Tongue (tissue), 1 donor: ENCODE measurements at regions not wholly inside any gene's neighbourhood (a gene's known extent, or its start where the extent isn't known, plus 50 kb on each side); places are given as distances from the start of the nearest gene placed in this dataset.

Source experiments
- DNase-seq: peaks from one replicate; pipeline ENCODE4 v3.0.0-alpha.2; 2015

DNA sequence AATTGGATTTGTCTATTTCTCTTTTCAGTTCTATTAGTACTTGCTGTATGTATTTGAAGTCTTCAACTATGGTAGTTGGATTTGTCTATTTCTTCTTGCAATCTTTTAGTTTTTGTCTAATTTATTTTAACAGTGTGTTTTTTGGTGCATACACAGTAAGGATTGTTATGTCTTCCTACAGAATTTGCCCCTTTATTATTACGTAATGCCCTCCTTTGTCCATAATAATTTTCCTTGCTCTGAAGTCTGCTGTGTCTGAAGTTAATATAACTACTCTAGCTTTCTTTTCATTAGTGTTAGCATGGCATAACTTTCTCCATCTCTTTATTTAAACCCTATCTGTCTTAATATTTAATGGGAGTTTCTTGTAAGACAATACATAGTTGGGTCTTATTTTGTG lies 105.1 kb upstream of the STT3B start:
- no peak for DNase-seq

DNA sequence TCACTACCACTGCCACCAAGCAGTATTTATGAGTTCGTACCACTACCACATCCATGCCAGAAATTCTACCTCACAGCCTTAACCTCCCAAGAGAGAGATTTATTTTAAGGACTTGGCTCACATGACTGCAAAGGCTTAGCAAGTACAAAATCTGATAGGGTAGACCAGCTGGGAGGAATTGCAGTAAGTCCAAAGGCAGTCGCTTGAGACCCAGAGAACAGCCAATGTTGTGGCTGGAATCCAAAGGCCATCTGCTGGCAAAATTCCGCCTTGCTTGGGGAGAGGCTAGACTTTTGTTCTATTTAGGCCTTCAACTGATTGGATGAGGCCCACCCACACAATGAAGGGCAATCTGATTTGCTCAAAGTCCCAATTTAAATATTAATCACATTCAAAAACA lies 101.4 kb upstream of the STT3B start:
- DNase-seq = peak; percentile 35

DNA sequence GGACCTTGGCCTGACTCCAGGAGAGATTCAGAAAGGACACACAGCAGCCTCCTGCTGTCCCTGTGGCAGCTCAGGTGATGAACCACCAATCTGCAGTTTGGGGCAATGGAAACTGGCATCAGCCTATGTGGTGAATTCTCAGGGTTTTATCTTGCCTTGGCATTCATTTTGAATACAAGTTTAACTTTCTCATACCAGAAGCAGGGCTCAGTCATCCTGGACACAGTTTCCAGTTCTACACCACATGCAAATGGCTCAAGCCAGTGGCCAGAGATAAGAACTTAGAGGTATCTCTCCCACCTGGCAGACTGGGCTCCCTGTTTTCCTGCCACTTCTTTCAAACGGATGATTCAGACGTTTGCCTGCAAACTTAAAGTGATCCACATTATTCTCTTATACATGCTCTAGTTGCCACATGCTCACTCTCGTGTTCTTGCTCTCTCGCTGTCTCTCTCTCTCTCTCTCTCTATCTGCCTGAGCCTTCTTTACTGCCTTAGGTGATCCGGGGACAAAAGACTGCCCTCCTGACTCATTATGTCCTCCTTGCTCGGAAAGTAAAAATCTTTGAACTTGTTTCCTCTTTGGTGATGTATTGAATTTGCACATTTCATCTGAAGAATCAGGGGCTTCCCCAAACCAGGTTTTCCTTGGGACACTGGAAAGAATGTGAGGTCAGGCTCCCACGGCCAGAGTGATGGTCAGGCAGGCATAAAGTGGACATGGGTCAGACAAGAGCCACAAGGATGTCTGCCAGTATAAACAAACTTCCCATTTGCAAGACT lies 99.6 kb upstream of the STT3B start:
- DNase-seq = no peak

DNA sequence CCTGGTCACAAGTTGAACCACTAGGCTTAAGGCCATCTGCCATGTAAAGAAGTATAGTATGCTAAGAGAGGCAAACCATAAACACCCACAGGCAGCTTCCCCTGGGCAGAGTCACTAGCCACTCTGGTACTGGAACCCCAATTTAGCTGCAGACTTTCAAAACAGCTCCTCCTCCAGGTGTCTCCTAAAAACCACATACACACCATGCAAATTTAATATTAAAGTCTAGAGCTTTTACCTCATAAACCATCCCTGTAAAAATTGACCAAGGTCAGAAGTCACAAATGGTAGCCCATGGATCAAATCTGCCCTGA lies 99.1 kb upstream of the STT3B start:
- no peak for DNase-seq

DNA sequence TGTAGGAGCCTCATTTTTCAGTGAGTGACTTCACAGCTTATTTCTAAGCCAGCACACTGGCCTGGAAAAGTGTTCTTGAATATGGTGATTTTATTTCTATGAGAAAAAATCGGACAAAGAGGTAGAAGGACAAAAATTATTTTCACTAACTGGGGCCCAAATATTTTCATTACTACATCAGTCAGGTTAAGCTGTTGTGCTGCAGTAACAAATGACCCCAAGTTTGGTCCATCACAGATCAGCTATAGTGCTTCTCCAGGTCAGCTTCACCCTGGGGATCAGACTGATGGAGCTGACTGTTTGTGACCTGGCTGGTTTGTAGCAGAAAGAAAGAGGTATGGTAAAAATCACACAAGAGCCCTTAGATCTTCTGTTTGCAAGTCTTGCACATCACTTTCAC lies 97.9 kb upstream of the STT3B start:
- DNase-seq = no peak

DNA sequence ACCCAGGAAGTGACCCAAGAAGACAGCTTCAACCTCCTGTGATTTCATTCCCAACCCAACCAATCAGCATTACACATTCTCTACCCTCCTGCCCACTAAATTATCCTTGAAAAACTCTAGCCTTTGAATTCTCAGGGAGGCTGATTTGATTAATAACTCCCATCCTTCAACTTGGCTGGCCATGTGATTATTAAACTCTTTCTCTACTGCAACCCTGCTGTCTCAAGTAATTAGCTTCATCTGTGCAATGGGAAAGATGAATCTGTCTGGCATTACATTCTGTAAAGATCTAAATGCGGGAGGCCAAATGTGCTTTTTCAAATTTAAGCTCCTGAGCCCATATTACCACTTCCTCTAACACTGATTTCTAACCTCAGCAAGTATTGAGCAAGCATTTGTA lies 95.9 kb upstream of the STT3B start:
- no peak for DNase-seq

DNA sequence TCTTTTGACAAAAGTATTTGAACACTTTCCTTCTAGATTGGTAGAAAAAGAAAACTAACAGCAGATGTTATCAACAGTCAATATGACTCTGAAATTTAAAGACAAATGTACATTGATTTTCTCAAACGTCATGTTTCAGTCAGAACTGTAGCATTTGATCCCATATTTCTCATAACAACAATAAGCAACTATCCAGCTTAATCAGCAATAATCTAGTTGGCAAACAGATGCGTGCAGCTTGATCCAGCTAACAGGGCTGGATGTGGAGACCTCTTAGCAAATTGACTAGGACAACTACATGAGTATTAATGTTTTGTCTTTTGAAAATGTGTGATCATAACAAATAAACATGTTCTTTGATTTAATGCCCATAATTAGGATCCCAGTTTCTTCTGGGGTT lies 94.0 kb upstream of the STT3B start:
- DNase-seq = no peak

DNA sequence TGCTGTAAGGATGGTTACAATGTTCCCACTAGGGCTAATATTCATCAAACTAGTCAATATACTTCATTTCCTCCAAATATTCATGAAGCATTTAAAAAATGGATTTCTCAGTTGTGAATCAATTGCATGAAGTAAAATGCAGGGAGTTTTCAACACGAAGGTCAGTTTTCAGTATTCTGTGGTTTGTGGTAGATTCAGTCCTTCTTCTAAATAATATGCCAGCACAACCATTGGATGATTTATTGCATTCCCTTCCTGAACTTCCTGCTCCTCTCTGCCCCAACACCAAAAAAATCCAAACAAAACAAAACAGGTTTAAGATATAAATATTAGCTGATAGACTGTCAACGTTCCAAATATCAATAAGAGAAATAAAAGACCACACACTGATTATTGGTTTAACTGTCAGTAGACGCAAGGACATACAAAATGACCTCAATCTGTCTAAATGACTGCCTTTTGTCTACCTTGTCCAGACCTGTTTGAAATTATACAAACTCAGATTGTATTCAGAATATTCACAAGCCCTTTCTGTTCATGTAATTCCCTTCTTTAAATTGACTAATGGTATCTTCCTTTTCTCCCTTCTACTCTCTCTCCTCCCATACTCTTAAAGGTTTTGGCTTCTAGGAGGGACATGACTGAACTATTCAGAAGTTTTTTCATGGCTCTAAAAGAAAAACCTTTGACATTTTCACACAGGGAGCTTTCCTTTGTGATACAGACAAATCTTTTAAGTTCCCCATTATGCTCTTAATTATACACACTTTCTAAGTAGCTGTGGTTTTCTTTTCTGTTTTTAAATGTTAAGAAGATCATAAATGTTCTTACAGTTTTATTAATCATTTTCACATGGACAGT lies 92.6 kb upstream of the STT3B start:
- DNase-seq = no peak

DNA sequence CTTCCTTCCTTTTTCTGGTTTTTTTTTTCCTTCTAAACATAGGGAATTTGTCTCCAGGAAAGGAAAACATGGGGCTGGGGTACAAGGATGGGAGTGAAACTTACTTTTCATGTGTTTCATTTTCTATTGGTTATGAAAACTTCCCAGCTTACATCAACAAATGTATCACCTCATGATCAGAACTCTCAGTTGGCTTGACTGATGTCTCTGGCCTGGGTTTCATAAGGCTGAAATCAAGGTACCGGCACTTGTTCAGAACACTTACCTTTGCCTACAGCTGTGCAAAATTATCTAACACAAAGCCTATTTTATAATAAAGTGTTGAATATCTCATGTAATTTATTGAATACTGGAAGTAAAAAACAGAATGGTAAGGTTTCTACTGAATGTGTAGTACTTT lies 91.8 kb upstream of the STT3B start:
- DNase-seq = no peak

DNA sequence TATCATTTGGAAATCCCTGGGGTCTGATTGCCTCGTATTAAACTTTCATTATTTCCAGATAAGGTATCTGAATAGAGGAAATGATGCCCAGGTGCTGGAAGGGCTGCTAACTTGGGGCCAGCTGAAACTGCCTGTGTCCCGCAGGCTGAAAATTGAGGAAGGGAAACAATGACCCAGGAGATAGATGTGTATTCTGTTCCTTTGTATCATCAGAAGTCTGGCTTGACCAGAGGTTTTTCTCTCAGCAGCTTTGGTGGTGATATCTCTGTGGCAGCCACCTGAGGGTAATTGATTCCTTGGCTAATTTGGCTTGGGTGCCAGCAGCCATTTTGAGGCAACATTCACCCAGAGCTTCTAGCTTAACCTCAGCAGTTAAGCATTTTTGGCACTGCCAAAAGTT lies 90.0 kb upstream of the STT3B start:
- DNase-seq = no peak

DNA sequence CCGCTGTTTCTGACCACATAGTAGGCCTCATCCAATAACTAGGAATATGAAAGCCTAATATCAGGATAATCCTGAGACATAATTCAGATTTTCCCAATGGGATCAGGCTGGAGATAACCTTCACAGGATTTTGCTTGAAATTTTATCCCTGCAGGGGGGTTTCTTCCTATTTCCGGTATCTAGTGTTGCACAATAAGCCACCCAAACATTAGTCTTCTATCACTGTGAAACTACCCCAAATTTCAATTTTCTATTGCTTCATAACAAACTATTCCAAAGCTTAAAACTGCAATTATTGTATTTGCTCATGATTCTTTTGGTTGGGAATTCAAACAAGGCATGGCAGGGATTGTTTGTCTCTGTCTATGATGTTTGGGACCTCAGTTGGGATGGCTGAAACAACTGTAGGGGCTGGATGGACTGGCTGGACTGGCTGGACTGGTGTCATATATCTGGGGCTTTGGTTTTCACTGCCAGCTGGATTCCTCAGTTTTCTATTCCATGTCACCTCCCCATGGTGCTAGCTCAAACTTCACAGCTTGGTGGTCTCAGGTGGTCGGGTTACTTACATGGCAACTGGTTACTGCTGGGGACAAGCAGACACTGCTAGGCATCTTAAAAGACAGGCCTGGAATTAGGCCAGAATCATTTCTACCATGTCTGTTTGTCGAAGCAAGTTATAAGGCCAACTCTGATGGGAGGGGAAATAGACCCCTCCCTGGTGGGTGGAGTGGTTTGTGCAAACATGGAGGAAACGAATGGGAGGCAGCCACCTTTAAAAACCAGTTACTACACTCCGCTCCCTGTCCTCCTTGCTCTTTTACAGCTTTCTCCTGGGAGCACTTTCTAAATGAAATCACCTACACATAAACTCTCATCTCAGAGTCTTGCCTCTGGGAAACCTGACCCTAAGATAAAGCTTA lies 88.2 kb upstream of the STT3B start:
- DNase-seq = no peak

DNA sequence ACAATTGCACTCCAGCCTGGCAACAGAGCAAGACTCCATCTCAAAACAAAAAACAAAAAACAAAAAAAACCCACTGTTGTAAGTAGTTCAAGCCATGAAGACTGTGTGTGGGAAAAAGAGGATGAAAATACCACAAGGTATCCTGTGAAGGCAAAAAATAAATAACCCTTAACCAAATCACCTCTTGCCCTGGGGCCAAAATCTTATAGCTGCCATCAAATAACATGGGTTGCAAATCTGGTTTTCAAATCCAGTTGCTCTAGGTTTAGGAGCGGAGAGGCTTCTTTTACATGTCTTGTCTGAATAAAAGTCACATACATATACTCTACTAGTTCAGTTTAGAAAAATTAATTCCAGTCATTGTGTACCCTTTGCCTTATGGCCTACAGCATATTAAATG lies 87.0 kb upstream of the STT3B start:
- no peak for DNase-seq

DNA sequence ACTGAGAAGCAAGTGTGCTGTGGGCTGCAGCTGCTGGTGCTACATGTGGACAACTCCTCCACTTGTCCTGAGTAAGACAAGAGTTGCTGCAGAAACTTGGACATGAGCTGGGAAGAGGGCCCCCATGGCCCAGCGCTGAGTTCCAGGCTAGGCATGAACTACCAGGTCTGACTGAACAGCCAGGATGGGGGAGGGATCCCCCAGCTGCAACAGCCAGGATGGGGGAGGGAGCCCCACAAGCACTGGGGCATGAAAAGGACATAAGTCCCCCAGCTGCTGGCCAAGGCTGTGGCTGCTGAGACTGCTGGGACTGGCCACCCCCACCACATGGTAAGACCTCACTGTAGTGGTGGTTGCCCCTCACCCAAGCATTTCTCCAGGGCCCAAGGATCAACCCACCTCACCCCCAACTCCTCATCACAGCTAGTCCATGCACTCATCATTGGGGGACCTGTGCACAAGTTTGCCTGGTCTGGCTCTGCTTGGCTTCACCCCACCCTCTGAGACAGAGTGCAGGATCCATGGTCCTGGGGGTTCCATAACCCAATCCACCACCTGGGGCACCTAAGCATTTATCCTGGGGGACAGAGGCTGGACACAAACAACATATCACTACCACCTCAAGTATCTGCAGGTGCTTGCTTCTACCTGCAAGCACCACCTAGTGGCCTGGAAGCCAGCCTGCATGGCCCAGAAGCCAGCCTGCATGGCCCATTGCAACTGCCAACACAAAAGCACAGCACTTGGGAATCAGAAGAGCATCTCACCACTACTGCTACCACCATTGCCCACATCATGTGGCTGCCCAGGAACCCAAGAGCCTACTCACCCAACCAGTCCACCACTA lies 84.5 kb upstream of the STT3B start:
- no peak for DNase-seq

DNA sequence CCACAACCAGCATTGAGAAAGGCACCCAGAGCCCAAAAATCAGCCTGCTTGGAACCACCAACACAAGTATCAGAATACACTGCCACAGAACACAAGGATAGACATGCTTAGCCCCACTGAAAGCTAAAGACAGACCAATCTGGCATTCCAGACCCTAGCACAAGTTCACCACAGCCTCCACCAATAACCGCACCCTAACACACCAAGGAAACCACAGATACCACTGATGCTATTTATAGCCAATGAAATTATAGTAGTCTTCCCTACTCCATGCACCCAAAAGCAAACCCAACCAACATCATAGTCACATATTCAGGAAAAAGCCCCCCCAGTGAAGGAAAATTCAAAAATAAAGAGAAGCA lies 83.9 kb upstream of the STT3B start:
- DNase-seq = no peak

DNA sequence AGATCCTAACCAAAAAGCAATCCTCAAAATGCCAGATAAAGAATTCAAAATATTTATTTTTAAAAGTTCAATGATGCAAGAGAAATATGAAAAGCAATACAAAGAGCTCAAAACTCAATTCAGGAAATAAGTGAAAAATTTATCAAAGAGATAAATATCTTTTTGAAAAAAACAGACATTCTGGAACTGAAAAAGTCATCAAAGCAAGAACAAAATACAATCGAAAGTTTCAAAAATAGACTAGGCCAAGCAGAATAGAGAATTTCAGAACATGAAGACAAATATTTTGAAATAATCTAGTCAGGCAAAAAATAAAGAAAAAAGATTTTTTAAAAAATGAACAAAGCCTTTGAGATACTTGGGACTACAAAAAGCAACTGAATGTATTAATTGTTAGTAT lies 83.4 kb upstream of the STT3B start:
- no peak for DNase-seq

DNA sequence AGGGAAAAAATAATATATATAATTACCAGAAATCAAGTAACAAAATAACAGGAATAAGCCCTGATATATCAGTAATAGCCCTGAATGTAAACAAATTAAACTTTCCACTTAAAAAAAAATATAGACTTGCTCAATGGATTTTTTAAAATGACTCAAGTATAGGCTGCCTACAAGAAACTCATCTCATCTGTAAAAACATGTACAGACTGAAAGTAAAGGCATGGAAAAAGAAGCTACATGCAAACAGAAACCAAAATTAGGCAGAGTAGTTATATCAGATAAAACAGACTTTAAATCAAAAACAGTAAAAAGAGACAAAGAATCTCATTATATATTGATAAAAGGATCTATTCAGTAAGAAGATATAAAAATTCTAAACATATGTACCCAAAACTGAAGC lies 82.4 kb upstream of the STT3B start:
- no peak for DNase-seq

DNA sequence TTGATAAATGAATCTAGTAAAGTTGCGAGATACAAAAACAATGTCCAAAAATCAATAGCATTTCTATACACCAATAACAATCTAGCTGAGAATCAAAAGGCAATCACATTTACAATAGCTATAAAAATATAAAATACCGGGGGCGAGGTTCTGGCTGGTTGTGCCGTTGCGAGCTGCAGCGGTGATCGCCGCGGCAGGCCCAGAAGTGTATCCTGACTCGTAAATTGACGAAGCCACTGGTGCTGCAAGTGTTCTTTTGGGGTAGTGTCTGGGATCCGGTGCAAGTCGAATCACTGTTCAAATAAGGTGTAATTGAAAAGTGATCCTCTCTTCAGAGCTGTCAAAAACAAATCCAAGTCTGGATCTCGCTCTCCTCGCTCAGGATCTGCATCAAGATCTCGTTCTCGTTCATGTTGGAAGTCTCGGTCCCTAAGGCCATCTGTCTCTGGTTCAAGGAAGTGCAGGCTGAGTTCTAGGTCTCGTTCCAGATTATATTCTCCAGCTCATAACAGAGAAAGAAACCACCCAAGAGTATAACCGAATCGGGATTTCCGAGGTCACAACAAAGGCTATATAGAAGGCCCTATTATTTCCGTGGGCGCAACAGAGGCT lies 80.1 kb upstream of the STT3B start:
- DNase-seq = no peak

DNA sequence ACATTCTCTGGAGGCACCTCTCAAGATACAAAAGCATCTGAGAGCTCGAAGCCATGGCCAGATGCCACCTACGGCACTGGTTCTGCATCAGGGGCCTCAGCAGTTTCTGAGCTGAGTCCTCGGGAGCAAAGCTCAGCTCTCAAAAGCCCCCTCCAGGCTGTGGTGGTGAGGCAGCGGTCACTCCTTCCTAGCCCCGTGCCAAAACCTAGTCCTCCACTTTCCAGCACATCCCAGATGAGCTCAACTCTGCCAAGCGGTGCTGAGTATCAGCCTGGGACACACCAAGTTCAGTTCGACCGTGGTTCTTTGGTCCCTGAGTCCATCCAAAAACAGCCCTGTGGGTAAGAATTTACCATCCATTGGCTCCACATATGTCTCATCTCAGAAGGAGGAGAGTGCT lies 79.3 kb upstream of the STT3B start:
- no peak for DNase-seq

DNA sequence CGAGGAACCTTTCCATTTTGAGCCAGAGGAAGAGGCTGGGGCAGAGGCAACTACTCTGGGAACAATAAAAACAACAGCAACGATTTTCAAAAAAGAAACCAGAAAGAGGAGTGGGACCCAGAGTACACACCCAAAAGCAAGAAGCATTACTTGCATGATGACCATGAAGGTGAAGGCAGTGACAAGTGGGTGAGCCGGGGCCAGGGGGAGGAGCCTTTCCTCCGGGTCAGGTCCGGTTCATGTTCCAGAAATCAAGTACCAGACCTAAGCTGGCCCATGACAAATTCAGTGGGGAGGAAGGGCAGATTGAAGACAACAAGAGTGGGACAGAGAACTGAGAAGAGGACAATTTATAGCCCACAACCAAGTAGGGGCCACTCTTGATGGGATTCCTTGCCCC lies 77.2 kb upstream of the STT3B start:
- no peak for DNase-seq

DNA sequence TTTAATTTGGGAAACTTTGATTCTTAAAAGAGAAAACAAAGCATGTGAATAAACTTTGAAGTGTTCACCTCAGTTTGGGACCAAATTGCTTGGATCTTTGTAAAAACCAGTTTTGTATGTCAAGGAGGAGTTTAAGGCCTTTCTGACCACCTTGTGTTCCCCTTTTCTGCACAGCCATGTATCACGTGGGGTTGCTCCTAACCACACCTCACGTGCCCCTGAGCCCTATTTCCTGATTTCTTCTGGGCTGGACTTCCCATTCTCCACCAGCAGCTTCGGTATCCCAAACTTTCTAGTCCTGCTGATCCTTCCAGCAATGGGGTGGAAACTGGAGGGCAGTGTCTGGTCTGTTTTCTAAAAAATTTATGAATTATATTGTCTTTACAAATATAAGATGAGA lies 76.4 kb upstream of the STT3B start:
- no peak for DNase-seq

DNA sequence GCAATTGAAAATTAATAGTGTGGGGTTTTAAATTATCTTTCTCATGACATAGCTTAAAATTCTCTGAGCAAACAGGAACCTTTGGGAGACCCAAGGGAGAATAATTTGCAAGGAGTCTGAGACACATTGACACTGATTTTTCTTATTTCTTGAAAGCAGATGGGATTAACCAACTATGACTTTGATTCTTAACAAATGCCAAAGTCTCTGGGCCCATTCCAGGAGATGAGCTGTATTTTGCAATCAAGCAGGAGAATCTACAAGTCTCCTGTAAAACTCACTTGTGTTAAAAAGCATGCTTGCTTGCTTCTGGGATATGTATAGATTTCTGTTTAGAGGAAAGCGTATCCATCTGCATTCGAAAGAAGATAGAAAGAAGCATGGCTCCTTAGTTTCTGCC lies 71.3 kb upstream of the STT3B start:
- DNase-seq = no peak
